Neural progenitor cell (in vitro differentiated cells): ENCODE measurements at regions not wholly inside any gene's neighbourhood (a gene's known extent, or its start where the extent isn't known, plus 50 kb on each side); places are given as distances from the start of the nearest gene placed in this dataset.
A peak's percentile ranks its signal among the peaks of the same experiment; 100 is the strongest.

Source experiments
- DNase-seq: peaks from one replicate; pipeline ENCODE4 v3.0.0-alpha.2; 2016; ENCODE audit warnings: low spot score
- H2AFZ ChIP-seq: fragments of 200-600 bp; sonication (generic); replicated peaks from 2 replicates; pipeline ENCODE4 v1.6.1; 2016; ENCODE audit warnings: antibody characterized with exemption
- H3F3A ChIP-seq: fragments of 200-600 bp; sonication (generic); 2 replicates; pipeline ENCODE4 v1.6.1; 2016; ENCODE audit warnings: antibody characterized with exemption, low read depth
- H3K27ac ChIP-seq: fragments of 200-600 bp; sonication (generic); 2 replicates; pipeline ENCODE4 v1.5.1; 2016; ENCODE audit warnings: mild to moderate bottlenecking
- H3K27me3 ChIP-seq: fragments of 200-600 bp; sonication (generic); 2 replicates; pipeline ENCODE4 v1.6.1; 2016; ENCODE audit warnings: mild to moderate bottlenecking, moderate library complexity
- H3K36me3 ChIP-seq: fragments of 200-600 bp; sonication (generic); 2 replicates; pipeline ENCODE4 v1.5.1; 2016
- H3K4me1 ChIP-seq: fragments of 200-600 bp; sonication (generic); 2 replicates; pipeline ENCODE4 v1.6.1; 2016; ENCODE audit warnings: mixed run types
- H3K4me2 ChIP-seq: fragments of 200-600 bp; sonication (generic); 2 replicates; pipeline ENCODE4 v1.6.1; 2016
- H3K4me3 ChIP-seq: fragments of 200-600 bp; sonication (generic); 2 replicates; pipeline ENCODE4 v1.5.1; 2016
- H3K79me2 ChIP-seq: fragments of 200-600 bp; sonication (generic); 2 replicates; pipeline ENCODE4 v1.6.1; 2016; ENCODE audit warnings: low read depth
- H3K9ac ChIP-seq: fragments of 200-600 bp; sonication (generic); 2 replicates; pipeline ENCODE4 v1.6.1; 2016
- H3K9me3 ChIP-seq: fragments of 200-600 bp; sonication (generic); 2 replicates; pipeline ENCODE4 v1.5.1; 2016; ENCODE audit warnings: low read depth
- H4K20me1 ChIP-seq: fragments of 200-600 bp; sonication (generic); 2 replicates; pipeline ENCODE4 v1.6.1; 2016; ENCODE audit warnings: low read depth
- H3K27ac Mint-ChIP-seq: 3 replicates; pipeline ENCODE4 v1.8.0; 2021; ENCODE audit warnings: mixed read lengths
- H3K27me3 Mint-ChIP-seq: 2 replicates; pipeline ENCODE4 v1.8.0; 2022; ENCODE audit warnings: low read depth, mild to moderate bottlenecking, inconsistent platforms, moderate library complexity, mixed read lengths; ENCODE audit not compliant: insufficient read depth
- H3K36me3 Mint-ChIP-seq: 3 replicates; pipeline ENCODE4 v1.8.0; 2021; ENCODE audit warnings: mixed read lengths
- H3K4me1 Mint-ChIP-seq: 3 replicates; pipeline ENCODE4 v1.8.0; 2021; ENCODE audit warnings: mixed read lengths
- H3K4me3 Mint-ChIP-seq: 3 replicates; pipeline ENCODE4 v1.8.0; 2021; ENCODE audit warnings: mild to moderate bottlenecking, moderate library complexity, mixed read lengths
- H3K9me3 Mint-ChIP-seq: 3 replicates; pipeline ENCODE4 v1.8.0; 2020; ENCODE audit warnings: mixed read lengths
- CTCF ChIP-seq: fragments of 200-600 bp; sonication (generic); IDR thresholded peaks from 2 replicates; pipeline ENCODE4 v1.5.1; 2017; ENCODE audit warnings: antibody characterized with exemption, mild to moderate bottlenecking
- EZH2 ChIP-seq: fragments of 200-600 bp; sonication (generic); IDR thresholded peaks from 2 replicates; pipeline ENCODE4 v1.6.1; 2017; ENCODE audit warnings: antibody characterized with exemption, mild to moderate bottlenecking, moderate library complexity
- EZH2phosphoT487 ChIP-seq: fragments of 200-600 bp; sonication (generic); IDR thresholded peaks from 2 replicates; pipeline ENCODE4 v1.6.1; 2017; ENCODE audit warnings: antibody characterized with exemption

GRCh38 chr7:67547183-67547907 lies 550.7 kb downstream of the TYW1 start:
- no peak overlapping the region for H3K27ac ChIP-seq
- H3K9me3 ChIP-seq = no peaks in the 10 kb centered on the region
- H3K36me3 Mint-ChIP-seq = no peaks in the 10 kb centered on the region
- H4K20me1 ChIP-seq = no peaks in the 10 kb centered on the region
- no peaks in the 10 kb centered on the region for H3F3A ChIP-seq
- TF ChIP-seq EZH2phosphoT487 (no peak), EZH2 (no peak)
- no peaks in the 10 kb centered on the region for H3K36me3 ChIP-seq
- DNase-seq = no peak
- no peak overlapping the region for H3K4me2 ChIP-seq
- peaks cover 5% of the 10 kb centered on the region for H3K9me3 Mint-ChIP-seq
- H3K79me2 ChIP-seq = no peaks in the 10 kb centered on the region
- no peak overlapping the region for H3K4me3 ChIP-seq
- H3K27me3 ChIP-seq = no peaks in the 10 kb centered on the region
- H3K4me1 ChIP-seq = no peaks in the 10 kb centered on the region
- H2AFZ ChIP-seq = no peak overlapping the region
- no peak overlapping the region for H3K9ac ChIP-seq
- no peak overlapping the region for H3K27ac Mint-ChIP-seq
- H3K4me3 Mint-ChIP-seq = no peak overlapping the region
- H3K4me1 Mint-ChIP-seq = no peaks in the 10 kb centered on the region
- peaks cover 6% of the 10 kb centered on the region for H3K27me3 Mint-ChIP-seq

- DNase-seq = no peak
- Mint-ChIP-seq H3K4me3 (no peak overlapping the region), H3K36me3 (no peaks in the 10 kb centered on the region), H3K27me3 (peaks cover 6% of the 10 kb centered on the region), H3K9me3 (peaks cover 6% of the 10 kb centered on the region), H3K27ac (no peak overlapping the region), H3K4me1 (no peaks in the 10 kb centered on the region)
- Histone ChIP-seq H3K27me3 (no peaks in the 10 kb centered on the region), H3K36me3 (no peaks in the 10 kb centered on the region), H3F3A (no peaks in the 10 kb centered on the region), H2AFZ (no peak overlapping the region), H3K4me1 (no peaks in the 10 kb centered on the region), H3K9me3 (no peaks in the 10 kb centered on the region), H4K20me1 (no peaks in the 10 kb centered on the region), H3K4me2 (no peak overlapping the region), H3K27ac (no peak overlapping the region), H3K4me3 (no peak overlapping the region), H3K9ac (no peak overlapping the region), H3K79me2 (no peaks in the 10 kb centered on the region)
- no peak for TF ChIP-seq CTCF
- TF ChIP-seq EZH2phosphoT487 = no peak
- no peak for TF ChIP-seq EZH2
Observed at GRCh38 chr7:67549126-67549525, 552.5 kb downstream of the TYW1 start.

- H3K4me1 Mint-ChIP-seq = peaks cover 9% of the 10 kb centered on the region
- Histone ChIP-seq H2AFZ (no peak overlapping the region), H3K4me2 (no peak overlapping the region), H3F3A (no peaks in the 10 kb centered on the region), H3K27me3 (no peaks in the 10 kb centered on the region), H3K79me2 (no peaks in the 10 kb centered on the region), H3K27ac (no peak overlapping the region), H3K9ac (no peak overlapping the region), H3K4me3 (no peak overlapping the region), H3K36me3 (no peaks in the 10 kb centered on the region), H3K4me1 (no peaks in the 10 kb centered on the region), H4K20me1 (no peaks in the 10 kb centered on the region), H3K9me3 (no peaks in the 10 kb centered on the region)
- H3K27me3 Mint-ChIP-seq = peaks cover 9% of the 10 kb centered on the region
- peaks cover 6% of the 10 kb centered on the region for H3K9me3 Mint-ChIP-seq
- no peak overlapping the region for H3K27ac Mint-ChIP-seq
- DNase-seq = no peak
- H3K4me3 Mint-ChIP-seq = peak overlapping the region; percentile 18
- H3K36me3 Mint-ChIP-seq = no peaks in the 10 kb centered on the region
- TF ChIP-seq CTCF (no peak), EZH2phosphoT487 (no peak), EZH2 (no peak)
Observed at GRCh38 chr7:67550801-67551436, 554.3 kb downstream of the TYW1 start.

- TF ChIP-seq EZH2 = no peak
- no peak for TF ChIP-seq EZH2phosphoT487
- TF ChIP-seq CTCF = no peak
- H3K4me1 ChIP-seq = no peaks in the 10 kb centered on the region
- no peak overlapping the region for H3K4me2 ChIP-seq
- H3K9me3 ChIP-seq = no peaks in the 10 kb centered on the region
- no peak overlapping the region for H3K9ac ChIP-seq
- H3K79me2 ChIP-seq = no peaks in the 10 kb centered on the region
- H3K9me3 Mint-ChIP-seq = peaks cover 6% of the 10 kb centered on the region
- H2AFZ ChIP-seq = no peak overlapping the region
- H4K20me1 ChIP-seq = no peaks in the 10 kb centered on the region
- no peak overlapping the region for H3K4me3 ChIP-seq
- peaks cover 16% of the 10 kb centered on the region for H3K27me3 Mint-ChIP-seq
- no peak for DNase-seq
- no peaks in the 10 kb centered on the region for H3F3A ChIP-seq
- H3K36me3 Mint-ChIP-seq = no peaks in the 10 kb centered on the region
- no peak overlapping the region for H3K27ac Mint-ChIP-seq
- no peak overlapping the region for H3K27ac ChIP-seq
- peaks cover 9% of the 10 kb centered on the region for H3K4me1 Mint-ChIP-seq
- no peak overlapping the region for H3K4me3 Mint-ChIP-seq
- no peaks in the 10 kb centered on the region for H3K27me3 ChIP-seq
- no peaks in the 10 kb centered on the region for H3K36me3 ChIP-seq
Observed at GRCh38 chr7:67552738-67553137, 556.1 kb downstream of the TYW1 start.
